ENCODE measurements at regions not wholly inside any gene's neighbourhood (a gene's known extent, or its start where the extent isn't known, plus 50 kb on each side); places are given as distances from the start of the nearest gene placed in this dataset.

DNA sequence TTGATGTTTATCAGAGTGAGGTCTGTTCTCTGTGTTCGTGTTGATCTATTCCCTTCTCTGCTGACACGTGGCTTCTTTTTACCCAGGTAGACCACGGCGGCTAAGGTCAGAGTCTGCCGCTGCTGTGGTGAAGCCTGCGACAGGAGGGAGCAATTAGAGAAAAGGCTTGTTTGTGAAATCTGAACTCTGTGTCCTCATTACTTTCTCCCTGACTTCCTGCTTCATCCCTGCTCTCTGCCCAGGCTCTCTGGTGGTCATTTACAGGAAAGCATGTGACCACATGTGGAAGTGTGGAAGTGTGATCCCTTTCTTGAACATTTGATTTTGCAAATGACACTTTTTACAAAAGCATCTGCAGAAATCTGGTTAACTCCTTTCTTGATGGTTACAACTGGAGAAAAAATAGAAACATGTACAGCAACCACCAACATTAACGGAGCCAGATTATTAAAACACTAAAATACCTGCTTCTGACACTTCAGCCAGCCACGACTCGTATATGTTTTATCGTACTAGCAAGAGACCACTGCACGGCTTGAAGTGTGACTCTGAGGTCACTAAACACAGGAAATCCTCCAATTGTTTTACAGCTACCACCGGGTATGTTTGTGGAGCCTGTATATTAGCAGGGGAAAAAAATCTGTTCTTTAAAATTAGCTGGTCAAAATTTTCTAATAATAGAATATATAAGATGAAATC, 388.6 kb upstream of the TMPO start:
- no peak for TF ChIP-seq HDGF (IDR thresholded peaks at IDR 0.05; ENCODE audit: borderline replicate concordance)
- TF ChIP-seq TARDBP (IDR thresholded peaks at IDR 0.05): no peak
- no peak for TF ChIP-seq FOXK2 (IDR thresholded peaks at IDR 0.05)
- no peak for TF ChIP-seq FOXA1 (IDR thresholded peaks at IDR 0.05)
- TF ChIP-seq FOXM1 (IDR thresholded peaks at IDR 0.05; ENCODE audit: borderline replicate concordance): no peak
